ENCODE measurements at regions not wholly inside any gene's neighbourhood (a gene's known extent, or its start where the extent isn't known, plus 50 kb on each side); places are given as distances from the start of the nearest gene placed in this dataset.
A peak's percentile ranks its signal among the peaks of the same experiment; 100 is the strongest.

- TF ChIP-seq, protein P1, sequence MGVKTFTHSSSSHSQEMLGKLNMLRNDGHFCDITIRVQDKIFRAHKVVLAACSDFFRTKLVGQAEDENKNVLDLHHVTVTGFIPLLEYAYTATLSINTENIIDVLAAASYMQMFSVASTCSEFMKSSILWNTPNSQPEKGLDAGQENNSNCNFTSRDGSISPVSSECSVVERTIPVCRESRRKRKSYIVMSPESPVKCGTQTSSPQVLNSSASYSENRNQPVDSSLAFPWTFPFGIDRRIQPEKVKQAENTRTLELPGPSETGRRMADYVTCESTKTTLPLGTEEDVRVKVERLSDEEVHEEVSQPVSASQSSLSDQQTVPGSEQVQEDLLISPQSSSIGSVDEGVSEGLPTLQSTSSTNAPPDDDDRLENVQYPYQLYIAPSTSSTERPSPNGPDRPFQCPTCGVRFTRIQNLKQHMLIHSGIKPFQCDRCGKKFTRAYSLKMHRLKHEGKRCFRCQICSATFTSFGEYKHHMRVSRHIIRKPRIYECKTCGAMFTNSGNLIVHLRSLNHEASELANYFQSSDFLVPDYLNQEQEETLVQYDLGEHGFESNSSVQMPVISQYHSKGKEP (CRISPR knock-in tag; IDR thresholded peaks at IDR 0.05), result no peak
- TF ChIP-seq ZNF891 (CRISPR knock-in tag; IDR thresholded peaks at IDR 0.05) (0 out of 2 replicates have a peak, but pooled peaks have one; percentile 33), ZNF557 (CRISPR knock-in tag; IDR thresholded peaks at IDR 0.05) (no peak), ZNF383 (CRISPR knock-in tag; IDR thresholded peaks at IDR 0.05; ENCODE audit: borderline replicate concordance) (no peak), REPIN1 (CRISPR knock-in tag; IDR thresholded peaks at IDR 0.05; ENCODE audit: borderline replicate concordance, low read depth) (peak; percentile 49; the same call in 1 of the 2 replicates), SAP130 (CRISPR knock-in tag; IDR thresholded peaks at IDR 0.05; ENCODE audit: low read depth) (0 out of 2 replicates have a peak, but pooled peaks have one; percentile 28), TFDP1 (CRISPR knock-in tag; IDR thresholded peaks at IDR 0.05; ENCODE audit: borderline replicate concordance) (no peak), ZNF260 (CRISPR knock-in tag; IDR thresholded peaks at IDR 0.05; ENCODE audit: borderline replicate concordance, low read depth) (no peak), ZNF136 (CRISPR knock-in tag; IDR thresholded peaks at IDR 0.05; ENCODE audit: low read depth) (no peak), RAD21 (CRISPR knock-in tag; IDR thresholded peaks at IDR 0.05) (peak; percentile 91), ZSCAN29 (CRISPR knock-in tag; conservative IDR thresholded peaks at IDR 0.05) (no peak), SALL1 (CRISPR knock-in tag; IDR thresholded peaks at IDR 0.05) (peak; percentile 35), FOXC1 (CRISPR knock-in tag; IDR thresholded peaks at IDR 0.05; ENCODE audit: borderline replicate concordance) (0 out of 2 replicates have a peak, but pooled peaks have one; percentile 39), ZNF33A (CRISPR knock-in tag; IDR thresholded peaks at IDR 0.05; ENCODE audit: borderline replicate concordance) (no peak), JDP2 (CRISPR knock-in tag; IDR thresholded peaks at IDR 0.05; ENCODE audit: borderline replicate concordance) (no peak), TEAD3 (CRISPR knock-in tag; optimal IDR thresholded peaks at IDR 0.05; ENCODE audit: borderline replicate concordance) (peak; percentile 69), THAP11 (CRISPR knock-in tag; IDR thresholded peaks at IDR 0.05) (peak; percentile 43; the same call in 1 of the 2 replicates), BHLHE40 (IDR thresholded peaks at IDR 0.05; ENCODE audit: low read length) (peak; percentile 12; the same call in 1 of the 2 replicates), ZNF75D (CRISPR knock-in tag; IDR thresholded peaks at IDR 0.05; ENCODE audit: borderline replicate concordance) (no peak), MIXL1 (CRISPR knock-in tag; IDR thresholded peaks at IDR 0.05) (peak; percentile 66; the same call in 1 of the 2 replicates), MZF1 (CRISPR knock-in tag; IDR thresholded peaks at IDR 0.05; ENCODE audit: borderline replicate concordance) (no peak), MTF1 (CRISPR knock-in tag; IDR thresholded peaks at IDR 0.05) (no peak), ZNF124 (CRISPR knock-in tag; IDR thresholded peaks at IDR 0.05) (no peak)
- TF ChIP-seq, protein P2, sequence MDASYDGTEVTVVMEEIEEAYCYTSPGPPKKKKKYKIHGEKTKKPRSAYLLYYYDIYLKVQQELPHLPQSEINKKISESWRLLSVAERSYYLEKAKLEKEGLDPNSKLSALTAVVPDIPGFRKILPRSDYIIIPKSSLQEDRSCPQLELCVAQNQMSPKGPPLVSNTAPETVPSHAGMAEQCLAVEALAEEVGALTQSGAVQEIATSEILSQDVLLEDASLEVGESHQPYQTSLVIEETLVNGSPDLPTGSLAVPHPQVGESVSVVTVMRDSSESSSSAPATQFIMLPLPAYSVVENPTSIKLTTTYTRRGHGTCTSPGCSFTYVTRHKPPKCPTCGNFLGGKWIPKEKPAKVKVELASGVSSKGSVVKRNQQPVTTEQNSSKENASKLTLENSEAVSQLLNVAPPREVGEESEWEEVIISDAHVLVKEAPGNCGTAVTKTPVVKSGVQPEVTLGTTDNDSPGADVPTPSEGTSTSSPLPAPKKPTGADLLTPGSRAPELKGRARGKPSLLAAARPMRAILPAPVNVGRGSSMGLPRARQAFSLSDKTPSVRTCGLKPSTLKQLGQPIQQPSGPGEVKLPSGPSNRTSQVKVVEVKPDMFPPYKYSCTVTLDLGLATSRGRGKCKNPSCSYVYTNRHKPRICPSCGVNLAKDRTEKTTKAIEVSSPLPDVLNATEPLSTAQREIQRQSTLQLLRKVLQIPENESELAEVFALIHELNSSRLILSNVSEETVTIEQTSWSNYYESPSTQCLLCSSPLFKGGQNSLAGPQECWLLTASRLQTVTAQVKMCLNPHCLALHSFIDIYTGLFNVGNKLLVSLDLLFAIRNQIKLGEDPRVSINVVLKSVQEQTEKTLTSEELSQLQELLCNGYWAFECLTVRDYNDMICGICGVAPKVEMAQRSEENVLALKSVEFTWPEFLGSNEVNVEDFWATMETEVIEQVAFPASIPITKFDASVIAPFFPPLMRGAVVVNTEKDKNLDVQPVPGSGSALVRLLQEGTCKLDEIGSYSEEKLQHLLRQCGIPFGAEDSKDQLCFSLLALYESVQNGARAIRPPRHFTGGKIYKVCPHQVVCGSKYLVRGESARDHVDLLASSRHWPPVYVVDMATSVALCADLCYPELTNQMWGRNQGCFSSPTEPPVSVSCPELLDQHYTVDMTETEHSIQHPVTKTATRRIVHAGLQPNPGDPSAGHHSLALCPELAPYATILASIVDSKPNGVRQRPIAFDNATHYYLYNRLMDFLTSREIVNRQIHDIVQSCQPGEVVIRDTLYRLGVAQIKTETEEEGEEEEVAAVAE (CRISPR knock-in tag; IDR thresholded peaks at IDR 0.05; ENCODE audit: borderline replicate concordance), result no peak
Measured at GRCh38 chr16:11407047-11407982, 62.1 kb downstream of the RMI2 start (continued).

Data from HepG2 (cell line).